Suprapubic skin (tissue), 4 donors: ENCODE measurements at regions not wholly inside any gene's neighbourhood (a gene's known extent, or its start where the extent isn't known, plus 50 kb on each side); places are given as distances from the start of the nearest gene placed in this dataset.

Experiments used
- POLR2A ChIP-seq, 2 donors: fragments of 450-650 bp; IDR thresholded peaks; one replicate each; pipeline ENCODE4 v1.6.1; 2017; ENCODE audit warnings: antibody characterized with exemption in 2 of 2, mild to moderate bottlenecking in 2 of 2, moderate library complexity in 2 of 2
- POLR2AphosphoS5 ChIP-seq, 3 donors: sonication (generic); formaldehyde crosslinking; IDR thresholded peaks; one replicate each; pipeline ENCODE4 v1.6.1; 2017; ENCODE audit warnings: antibody characterized with exemption in 3 of 3
- TF ChIP-seq, protein P1 (sequence below), 2 donors: fragments of 200-600 bp in 1 of 2; fragments of 450-650 bp in 1 of 2; sonication (generic) in 1 of 2; IDR thresholded peaks; one replicate each; pipeline ENCODE4 v1.5.1; 2016 to 2019; ENCODE audit warnings: antibody characterized with exemption in 2 of 2, mild to moderate bottlenecking in 1 of 2, moderate library complexity in 1 of 2

DNA sequence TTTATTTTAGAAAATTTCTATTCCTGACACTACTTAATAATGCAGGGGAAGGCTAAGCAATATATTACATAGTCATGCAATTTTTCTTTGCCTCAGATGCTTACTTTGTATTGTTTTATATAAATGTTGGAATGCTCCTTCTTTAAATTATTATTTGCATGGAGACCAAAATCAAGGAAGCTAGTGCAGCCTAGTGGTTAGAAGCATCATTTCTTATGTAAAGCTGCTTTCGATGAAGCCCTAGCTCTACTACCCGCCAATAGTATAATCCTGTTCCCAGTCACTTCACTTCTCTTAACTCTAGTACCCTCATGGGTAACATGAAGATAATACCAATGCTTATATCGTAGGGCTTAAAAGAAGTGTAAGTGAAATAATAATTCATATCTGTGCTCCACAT lies 198.9 kb downstream of the LRATD1 start:
- TF ChIP-seq POLR2A (IDR thresholded peaks at IDR 0.05) (no peak), POLR2AphosphoS5 (IDR thresholded peaks at IDR 0.05) (no peak)
- TF ChIP-seq, protein P1, sequence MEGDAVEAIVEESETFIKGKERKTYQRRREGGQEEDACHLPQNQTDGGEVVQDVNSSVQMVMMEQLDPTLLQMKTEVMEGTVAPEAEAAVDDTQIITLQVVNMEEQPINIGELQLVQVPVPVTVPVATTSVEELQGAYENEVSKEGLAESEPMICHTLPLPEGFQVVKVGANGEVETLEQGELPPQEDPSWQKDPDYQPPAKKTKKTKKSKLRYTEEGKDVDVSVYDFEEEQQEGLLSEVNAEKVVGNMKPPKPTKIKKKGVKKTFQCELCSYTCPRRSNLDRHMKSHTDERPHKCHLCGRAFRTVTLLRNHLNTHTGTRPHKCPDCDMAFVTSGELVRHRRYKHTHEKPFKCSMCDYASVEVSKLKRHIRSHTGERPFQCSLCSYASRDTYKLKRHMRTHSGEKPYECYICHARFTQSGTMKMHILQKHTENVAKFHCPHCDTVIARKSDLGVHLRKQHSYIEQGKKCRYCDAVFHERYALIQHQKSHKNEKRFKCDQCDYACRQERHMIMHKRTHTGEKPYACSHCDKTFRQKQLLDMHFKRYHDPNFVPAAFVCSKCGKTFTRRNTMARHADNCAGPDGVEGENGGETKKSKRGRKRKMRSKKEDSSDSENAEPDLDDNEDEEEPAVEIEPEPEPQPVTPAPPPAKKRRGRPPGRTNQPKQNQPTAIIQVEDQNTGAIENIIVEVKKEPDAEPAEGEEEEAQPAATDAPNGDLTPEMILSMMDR (IDR thresholded peaks at IDR 0.05), result no peak
